ENCODE measurements at regions not wholly inside any gene's neighbourhood (a gene's known extent, or its start where the extent isn't known, plus 50 kb on each side); places are given as distances from the start of the nearest gene placed in this dataset.
"Not testable (repeated sequence)": the region's sequence is repeated elsewhere in the genome, so short reads cannot be mapped to it uniquely, and the experiment has no call there.

DNA sequence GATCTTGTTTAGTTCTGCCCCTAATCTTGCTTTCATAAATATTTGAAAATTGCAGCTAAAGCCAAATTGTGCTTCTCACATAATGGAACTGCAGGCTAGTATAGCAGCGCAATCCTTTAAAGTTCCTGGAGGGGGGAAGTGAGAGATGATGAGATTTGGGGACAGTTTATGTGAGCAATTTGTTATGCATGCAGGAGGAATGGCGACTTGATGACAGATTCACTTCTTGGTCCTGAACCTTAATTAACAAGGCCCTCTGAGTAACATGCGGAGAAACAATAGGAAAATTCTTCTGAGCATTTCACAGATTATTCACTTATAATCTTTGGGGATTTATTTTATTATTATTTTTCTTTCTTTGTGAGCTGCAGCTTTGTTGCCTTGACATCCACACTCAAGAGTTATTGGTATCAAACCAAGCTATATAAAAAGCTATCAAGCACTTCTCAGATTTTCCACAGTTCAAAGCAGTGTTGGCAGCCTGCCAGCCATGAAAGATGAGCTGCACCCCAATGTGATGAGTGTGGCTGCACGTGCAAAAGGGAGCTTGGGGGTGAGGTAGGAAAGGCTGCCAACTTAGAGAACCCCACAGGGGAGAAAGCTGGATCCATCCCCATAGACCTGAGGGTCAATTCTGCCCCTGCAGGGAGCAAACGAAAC is 1662.2 kb upstream of the FLRT2 start:
- DNase-seq = no peak

DNA sequence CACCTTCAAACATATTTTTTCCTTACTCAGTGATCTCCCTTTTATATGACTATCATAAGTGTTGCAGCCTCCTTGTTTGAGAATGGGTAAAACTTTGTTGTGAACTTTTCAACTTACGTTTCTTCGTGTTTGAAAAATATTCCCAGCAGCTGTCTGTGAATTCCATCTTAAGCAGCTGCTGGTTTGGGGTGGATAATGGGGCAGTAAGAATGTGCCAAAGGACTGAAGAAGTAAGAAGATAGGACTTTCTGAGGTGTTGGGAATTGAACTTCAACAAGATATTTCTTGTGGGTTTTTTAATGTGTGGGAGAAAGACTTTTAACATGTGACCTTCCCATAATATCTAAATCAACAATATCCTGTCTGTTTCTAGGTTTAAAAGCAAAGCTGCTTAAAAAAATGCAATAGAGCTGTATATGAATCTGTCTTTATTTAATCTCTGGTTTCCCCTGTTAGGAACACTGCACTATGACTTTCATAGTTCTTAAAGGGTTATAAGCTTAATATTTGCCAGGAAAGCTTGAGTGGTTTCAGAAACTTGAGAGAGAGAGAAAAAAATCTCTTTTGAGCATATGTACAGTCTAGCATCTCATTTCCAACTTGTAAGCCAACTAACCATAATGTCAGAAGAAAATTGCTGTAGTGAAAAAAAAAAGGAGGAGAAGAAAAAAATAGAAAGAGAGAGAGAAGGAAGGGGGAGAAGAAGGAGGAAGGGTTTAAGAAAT is 1659.2 kb upstream of the FLRT2 start:
- DNase-seq = no peak

DNA sequence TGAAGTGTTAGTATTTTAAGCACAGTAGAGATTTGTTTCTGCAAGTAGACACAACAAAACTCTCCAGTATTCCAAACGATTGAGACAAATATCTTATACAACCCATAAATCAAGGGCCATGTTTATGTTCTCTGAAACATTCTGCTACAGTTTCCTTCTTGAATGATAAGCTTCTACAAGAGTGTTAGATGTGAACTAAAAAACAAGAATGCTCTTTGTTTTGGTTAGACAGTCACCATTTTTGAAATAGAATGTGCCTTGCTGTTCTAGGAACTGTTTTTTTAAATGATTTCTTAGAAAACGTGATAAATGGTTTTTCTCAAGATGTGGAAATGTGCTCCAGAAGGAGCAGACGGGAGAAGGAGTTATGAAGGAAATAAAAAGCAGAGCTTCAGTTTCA is 1656.3 kb upstream of the FLRT2 start:
- DNase-seq = no peak

DNA sequence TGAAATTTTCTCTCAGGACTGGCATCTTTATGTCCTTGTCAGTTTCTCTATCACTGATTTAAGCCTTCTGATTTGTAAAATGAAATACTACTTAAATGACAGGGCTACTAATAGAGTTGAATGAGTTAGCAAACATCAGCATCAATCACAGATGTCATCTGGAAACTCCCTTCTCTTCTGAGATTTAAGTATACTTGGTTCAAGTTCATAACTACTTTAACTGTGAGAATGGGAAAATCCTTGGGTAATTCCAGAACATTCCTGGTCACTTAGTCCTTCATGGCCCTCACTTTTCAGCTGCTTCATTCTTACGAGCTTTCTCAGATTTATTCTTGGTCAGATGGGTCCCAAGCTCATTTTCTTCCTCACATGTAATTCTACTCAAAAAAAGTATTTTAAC is 1655.3 kb upstream of the FLRT2 start:
- DNase-seq = no peak

DNA sequence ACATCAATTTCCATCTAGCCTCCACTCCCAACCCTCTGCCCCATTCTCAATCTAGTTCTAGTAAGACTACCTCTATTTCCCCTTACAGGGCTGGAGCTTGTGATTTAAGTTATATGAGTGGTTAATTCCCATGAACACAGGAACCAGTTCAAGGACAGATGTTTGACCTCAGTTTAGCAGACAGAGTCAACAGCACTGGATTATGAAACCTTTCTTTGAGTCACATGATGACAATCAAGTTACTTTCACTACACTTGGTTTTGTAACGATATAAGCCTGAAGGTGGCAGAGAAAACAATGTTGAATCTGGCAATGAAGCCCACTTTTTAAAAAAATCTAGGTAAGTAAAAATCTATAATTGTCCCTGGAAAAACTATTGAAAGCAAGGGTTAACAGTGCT is 1646.2 kb upstream of the FLRT2 start:
- DNase-seq = no peak

DNA sequence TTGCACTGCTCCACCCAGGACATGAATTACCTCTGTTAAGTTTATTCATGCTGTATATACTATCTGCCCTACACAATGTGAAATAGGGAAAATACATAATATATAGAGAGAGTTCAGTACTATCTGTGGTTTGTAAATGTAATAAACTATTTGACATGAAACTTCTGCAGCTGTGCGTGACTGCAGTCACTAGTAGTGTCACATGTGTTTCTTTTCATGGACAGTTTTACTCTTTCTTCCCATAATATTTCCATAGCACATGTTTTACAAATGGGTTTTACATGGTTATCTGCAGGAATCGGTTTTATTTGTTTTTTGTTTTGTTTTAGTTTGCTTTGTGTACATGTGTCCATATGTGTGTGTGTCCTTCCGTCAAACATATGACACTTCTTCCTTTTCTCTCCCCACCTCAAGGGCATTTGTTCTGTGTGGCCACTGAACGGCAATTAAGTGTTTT is 1644.1 kb upstream of the FLRT2 start:
- no peak for DNase-seq

DNA sequence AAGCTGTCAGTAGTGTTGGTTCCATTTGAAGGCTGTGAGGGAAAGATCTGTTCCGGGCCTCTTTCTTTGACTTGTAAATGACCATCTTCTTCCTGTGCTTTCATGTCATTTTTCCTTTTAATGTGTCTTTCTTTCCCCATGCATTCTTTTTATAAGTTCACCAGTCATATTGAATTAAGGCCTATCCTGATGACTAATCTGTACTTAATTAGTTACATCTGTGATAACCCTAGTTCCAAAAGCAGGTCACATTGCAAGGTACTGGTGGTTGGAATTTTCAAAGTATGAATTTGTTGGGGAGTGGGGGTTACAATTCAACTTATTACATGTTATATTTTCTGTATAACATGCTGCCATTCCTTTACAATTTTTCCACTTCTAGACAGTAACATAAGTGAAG is 1642.1 kb upstream of the FLRT2 start:
- no peak for DNase-seq

DNA sequence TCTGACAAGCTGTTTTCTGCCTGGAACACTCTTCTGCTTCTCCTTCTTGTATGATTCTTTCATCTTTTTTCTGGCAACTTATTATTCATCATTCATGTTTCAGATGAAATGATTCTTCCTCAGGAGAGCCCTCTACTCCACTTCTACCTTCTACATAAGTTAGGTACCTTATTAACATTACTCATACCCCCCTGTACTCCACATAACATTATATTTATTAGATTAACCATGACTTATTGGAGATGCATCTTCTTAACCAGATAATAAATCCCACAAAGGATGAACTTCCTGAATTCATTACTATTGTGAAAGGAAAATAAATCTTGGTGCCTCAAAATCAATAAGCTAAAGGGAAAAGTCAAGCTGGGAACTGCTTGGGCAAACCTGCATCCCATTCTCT is 1636.5 kb upstream of the FLRT2 start:
- no peak for DNase-seq

DNA sequence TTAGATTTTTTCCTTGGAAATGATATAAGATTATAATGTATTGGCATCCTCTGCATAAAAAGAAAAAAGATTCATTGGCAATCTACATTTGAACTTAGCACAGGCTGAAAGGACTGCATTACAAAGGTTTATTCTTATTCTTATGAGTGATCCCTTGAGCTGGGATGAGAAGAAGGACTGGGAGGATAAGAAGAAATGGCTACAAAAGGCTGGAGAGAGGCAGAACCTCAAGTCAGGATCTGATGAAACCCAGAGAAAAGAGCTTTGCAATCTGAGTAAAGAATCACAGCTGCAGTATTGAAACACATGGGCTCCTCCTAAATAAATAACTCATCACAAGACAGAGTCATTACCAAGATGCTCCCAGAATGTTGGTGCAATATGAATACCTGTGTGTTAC is 1635.4 kb upstream of the FLRT2 start:
- DNase-seq = no peak

DNA sequence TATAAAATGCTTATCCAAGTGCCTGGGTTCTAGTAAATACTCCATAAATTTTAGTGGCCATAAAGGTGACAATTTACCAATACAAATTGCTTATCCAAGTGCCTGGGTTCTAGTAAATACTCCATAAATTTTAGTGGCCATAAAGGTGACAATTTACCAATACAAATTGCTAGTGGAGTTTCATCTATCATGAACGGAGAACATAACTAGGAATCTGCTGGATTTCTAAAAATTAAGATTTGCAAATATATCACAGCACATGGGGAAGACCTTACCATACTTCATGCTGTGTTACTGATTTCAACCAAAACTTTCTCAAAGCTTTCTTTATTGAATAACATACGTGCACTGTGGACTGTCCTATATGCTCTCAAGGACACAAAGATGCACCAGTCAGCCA is 1631.4 kb upstream of the FLRT2 start:
- DNase-seq = not testable (repeated sequence)

DNA sequence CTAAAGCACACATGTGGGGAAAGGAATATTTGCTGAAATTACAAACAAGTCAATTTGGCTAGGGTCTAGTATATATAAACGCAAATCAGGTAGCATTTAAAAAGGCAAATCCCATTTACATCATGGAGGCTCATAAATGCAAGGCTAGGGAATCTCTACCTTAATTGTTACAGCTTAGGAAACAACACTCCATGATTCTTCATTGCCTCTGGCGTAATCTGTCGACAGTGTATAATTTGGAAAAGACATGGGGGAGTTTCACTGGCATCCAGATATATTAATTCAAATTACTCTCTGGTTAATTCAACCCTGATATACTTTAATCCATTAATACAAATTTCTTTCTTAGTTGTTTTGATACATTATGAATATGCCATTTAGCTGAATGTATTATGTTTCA is 1630.2 kb upstream of the FLRT2 start:
- no peak for DNase-seq

DNA sequence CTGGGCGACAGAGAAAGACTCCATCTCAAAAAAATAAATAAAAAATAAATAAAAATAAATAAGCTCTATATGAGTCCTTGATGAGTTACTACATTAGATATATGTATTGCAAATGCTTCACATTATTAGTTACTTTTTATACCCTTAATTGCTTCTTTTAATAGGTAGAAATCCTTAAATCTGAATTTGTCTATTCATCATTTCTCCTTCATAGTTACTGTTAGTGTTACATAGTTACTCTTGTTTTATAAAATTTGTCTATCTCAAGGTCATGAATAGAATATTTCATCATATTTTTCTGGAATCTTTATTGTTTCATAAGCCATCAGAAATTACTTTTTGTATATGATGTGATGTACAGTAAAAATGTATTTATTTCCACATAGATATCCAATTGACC is 1624.8 kb upstream of the FLRT2 start:
- no peak for DNase-seq

DNA sequence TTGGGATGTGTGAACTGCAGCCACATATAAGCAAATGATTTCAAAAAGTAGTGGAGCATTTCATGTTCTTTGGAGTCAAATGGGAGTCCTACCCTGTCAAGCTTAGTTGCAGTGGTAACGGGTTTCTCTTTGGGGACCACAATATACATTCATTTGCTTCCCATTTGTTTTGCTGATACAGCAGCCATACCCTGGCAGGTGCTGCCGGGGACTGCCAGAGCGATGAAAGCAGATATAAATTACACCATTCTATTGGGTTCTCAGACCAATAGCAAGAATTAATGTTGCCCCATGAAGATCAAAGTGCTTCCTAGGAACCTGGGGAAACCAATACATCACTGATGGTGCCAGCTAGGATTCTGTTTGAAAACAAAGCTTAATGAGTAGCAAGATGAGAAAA is 1621.5 kb upstream of the FLRT2 start:
- no peak for DNase-seq

DNA sequence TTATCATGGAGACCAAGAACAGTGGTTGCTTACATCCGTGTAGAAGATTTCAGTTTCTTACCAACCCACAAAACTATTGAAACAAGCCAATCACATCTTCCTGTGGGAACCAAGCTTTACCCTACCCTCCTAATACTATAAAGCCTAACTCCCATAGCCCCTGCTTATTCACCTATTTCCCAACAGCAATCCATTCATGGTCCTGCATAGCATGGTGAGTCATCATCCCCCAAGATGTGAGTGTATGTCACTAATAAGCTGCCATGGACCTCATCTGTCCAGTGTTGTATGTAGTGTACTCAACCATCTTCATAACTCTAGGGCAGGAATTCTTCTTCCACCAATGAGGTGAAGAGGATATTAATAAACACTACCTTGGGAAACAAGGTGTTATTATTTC is 1620.4 kb upstream of the FLRT2 start:
- no peak for DNase-seq

DNA sequence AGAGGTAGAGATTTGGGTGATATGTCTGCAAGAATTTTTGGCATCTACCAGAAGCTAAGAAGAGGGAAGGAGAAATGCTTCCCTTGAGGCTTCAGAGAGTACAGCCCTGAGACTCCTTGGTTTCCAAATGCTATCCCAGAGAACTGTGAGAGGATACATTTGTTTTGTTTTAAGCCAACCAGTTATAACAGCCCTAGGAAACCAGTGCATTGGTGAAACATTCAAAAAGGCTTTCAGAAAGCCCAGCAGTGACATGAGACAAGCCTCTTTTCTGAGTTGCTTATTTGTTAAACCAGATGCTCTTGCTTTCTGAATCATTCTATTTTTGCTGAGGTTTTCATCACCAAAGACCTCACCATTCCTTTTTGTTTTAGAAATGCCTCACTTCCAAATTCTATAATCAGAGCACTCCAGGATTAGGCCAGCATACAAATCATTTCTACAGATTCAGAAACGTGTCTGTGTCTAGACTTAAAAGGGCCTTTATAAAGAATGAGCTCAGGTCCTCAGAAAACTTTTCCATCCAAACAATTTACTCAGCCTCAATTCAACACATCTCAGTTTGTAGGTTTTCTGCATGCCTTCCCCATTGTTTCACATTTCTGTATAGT is 1617.8 kb upstream of the FLRT2 start:
- DNase-seq = no peak

DNA sequence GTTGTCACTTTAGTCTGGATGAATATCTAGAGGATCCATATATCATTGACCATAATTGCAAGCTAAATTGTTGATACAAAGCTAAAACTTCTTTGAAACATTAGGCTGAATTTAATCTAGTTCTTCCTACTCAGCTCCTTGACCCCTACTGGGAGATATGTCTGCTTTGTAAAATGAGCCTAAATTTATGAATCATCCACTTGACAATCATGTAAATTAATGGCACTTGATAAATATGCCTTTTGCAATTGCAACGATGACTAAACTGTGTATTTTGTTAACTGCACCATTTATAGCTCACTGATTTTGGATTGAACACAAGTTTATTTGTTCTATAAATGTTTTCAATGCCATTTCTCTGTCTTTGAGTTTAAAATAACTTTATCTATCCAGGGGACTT is 1616.5 kb upstream of the FLRT2 start:
- no peak for DNase-seq

DNA sequence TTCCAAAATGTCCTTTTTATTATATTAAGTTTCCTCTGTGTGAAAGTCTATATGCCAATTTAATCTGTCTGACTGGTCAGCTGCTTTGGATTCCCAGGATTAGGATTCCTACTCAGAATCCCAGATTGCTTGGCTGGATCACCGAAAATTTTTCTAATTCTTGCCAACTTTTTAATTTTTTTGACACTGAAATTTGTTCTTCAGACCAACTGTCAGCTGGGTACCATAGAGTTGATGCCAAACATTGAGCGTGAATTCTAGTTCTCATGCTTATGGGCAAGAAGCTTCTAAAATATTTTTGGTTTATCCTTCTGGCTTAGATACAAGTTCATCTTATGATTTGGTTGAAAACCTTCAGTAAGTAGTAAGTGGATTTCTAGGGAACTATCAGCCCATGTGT is 1611.4 kb upstream of the FLRT2 start:
- DNase-seq = no peak

DNA sequence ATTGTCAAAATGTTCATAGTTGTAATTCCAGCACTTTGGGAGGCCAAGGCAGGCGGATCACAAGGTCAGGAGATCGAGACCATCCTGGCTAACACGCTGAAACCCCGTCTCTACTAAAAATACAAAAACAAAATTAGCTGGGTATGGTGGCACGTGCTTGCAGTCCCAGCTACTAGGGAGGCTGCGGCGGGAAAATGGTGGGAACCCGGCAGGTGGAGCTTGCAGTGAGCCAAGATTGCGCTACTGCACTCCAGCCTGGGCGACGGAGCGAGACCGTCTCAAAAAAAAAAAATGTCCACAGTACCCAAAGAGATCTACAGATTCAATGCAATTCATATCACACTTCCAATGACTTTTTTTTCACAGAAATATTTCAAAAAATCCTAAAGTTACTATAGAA is 1610.3 kb upstream of the FLRT2 start:
- DNase-seq = not testable (repeated sequence)

DNA sequence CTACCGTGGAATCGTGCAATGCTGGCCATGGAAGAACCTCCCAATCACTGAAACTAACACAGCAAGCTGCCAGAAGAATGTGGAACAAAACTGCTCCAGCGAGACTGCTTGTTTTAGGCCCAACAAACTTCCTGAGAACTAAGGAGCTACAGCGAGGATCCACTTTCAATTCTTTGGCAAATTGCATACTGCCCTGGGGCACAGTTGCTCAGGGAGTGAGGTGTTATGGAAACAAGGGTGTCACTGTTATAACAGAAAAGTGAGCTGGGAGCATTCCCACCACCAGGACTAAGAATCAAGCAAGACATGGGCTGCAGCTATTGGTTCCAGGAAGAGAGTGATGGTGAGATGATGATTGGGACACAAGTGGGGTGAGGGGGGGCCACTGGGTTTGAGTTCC is 1606.1 kb upstream of the FLRT2 start:
- no peak for DNase-seq

DNA sequence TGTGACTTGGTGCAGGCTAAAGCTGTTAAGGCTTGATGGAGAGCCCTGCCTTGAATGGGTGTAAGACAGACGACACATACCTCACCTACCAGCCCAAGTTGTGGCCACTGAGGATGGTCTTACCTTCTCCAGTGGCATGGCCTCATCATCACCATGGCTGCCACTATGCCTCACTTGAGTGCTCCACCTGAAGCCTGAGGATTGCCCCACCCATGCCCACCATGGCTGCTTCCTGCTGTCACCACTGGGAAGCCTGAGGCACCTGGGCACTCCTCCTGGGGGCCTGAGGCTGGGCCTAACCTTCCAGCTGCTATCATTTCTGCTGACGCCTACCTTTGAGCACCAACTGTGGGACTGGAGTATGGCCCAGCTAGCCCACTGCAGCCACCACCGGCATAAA is 1605.7 kb upstream of the FLRT2 start:
- DNase-seq = no peak

DNA sequence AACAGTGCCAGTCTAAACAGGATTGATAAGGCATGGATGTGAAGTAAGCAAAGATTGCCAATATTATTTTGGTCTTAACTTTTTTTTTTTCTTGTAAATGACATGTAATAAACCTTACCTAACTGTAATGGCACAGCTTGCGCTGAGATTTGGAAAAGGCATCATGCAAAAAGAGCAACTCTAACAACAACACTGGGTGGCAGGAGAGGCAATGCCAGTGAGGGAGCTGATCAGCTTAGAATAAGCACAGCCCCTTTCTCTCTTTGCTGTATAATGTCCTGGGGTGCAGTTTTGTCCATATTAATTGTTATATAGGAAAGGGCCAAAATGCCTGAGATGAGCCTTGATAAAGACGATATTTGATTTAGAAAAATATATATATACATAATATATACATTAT is 1589.7 kb upstream of the FLRT2 start:
- DNase-seq = no peak

DNA sequence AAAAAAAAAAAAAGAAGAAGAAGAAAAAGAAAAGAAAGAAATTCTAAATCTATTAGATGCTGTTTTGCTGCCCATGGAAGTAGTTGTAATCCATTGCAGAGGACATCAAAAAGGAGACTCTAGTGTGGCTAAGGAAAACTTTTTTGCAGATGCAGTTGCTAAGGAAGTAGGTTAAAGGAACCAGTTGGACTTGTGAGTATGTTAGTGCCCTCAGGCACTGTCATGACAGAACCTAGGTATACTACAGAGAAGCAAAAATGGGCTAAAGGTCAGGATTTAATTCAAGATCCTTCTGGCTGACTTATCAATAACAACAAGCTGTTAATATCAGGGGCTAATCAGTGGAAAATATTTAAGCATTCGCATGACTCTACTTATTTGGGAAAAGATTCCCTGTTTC is 1571.6 kb upstream of the FLRT2 start:
- DNase-seq = no peak

DNA sequence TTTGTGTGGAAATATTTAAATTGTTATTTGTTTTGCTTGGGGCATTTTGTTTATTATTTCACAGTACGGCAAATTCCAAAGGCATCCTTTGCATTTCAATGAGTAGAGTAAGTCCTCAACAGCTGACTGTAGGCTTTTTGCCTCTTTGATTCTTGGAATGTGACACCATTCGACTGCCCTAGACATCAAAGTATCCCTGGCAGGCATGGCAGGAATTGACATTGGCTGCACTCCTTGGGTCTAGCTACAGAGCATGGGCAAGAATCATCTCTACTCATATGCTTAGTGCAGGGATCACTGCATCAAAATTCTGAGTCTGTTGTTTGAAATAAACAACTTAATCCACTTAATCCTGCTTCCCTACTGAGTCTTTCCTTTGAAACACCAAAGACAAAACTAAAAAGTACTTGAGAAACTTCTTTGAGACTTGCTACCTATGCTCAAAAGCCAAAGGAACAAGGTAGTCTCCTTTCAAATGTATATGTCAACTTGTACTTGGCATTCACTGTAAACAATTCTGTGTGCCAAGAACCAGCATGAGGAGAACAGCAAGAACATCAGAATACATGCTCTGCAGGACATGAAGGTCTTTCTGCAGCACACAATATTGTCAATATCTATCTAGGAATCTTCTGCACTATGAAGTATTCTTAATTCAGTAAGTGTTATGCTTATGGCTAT is 1569.0 kb upstream of the FLRT2 start:
- DNase-seq = no peak
